SK-N-SH treated with all-trans-retinoic acid at 6 μM for 48 hours (cell line): ENCODE measurements at regions not wholly inside any gene's neighbourhood (a gene's known extent, or its start where the extent isn't known, plus 50 kb on each side); places are given as distances from the start of the nearest gene placed in this dataset.

Experiments used
- ATAC-seq: fragments of 200-7000 bp; cut with Tn5 transposase; 3 replicates; pipeline ENCODE4 v1.9.1; 2020; ENCODE audit warnings: mild to moderate bottlenecking, moderate library complexity
- BACH2 ChIP-seq: fragments of 250-450 bp; sonication (Bioruptor Pico); IDR thresholded peaks from 2 replicates; pipeline ENCODE4 v1.9.0; 2021; ENCODE audit warnings: mild to moderate bottlenecking, borderline replicate concordance
- CREB5 ChIP-seq: fragments of 250-450 bp; sonication (Bioruptor Pico); IDR thresholded peaks from 2 replicates; pipeline ENCODE4 v1.5.1; 2020; ENCODE audit warnings: low read depth, mild to moderate bottlenecking, moderate library complexity
- CSDC2 ChIP-seq: fragments of 250-450 bp; sonication (Bioruptor Pico); IDR thresholded peaks from 2 replicates; pipeline ENCODE4 v1.5.0; 2020; ENCODE audit warnings: mild to moderate bottlenecking, moderate library complexity
- CSRNP3 ChIP-seq: fragments of 250-450 bp; sonication (Bioruptor Pico); IDR thresholded peaks from 2 replicates; pipeline ENCODE4 v1.5.1; 2021; ENCODE audit warnings: mild to moderate bottlenecking, moderate library complexity
- ISL1 ChIP-seq: fragments of 250-450 bp; sonication (Bioruptor Pico); IDR thresholded peaks from 2 replicates; pipeline ENCODE4 v2.1.2; 2022; ENCODE audit warnings: mild to moderate bottlenecking, moderate library complexity
- OSR1 ChIP-seq: fragments of 250-450 bp; sonication (Bioruptor Pico); IDR thresholded peaks from 2 replicates; pipeline ENCODE4 v1.8.0; 2022; ENCODE audit warnings: moderate library complexity, mild to moderate bottlenecking, inconsistent platforms
- PATZ1 ChIP-seq: fragments of 250-450 bp; sonication (Bioruptor Pico); IDR thresholded peaks from 2 replicates; pipeline ENCODE4 v1.8.0; 2020; ENCODE audit warnings: mild to moderate bottlenecking, moderate library complexity, borderline replicate concordance
- POU6F1 ChIP-seq: fragments of 250-450 bp; sonication (Bioruptor Pico); IDR thresholded peaks from 2 replicates; pipeline ENCODE4 v1.8.0; 2021; ENCODE audit warnings: low read depth, mild to moderate bottlenecking, moderate library complexity, borderline replicate concordance
- SNAI2 ChIP-seq: fragments of 250-450 bp; sonication (Bioruptor Pico); IDR thresholded peaks from 2 replicates; pipeline ENCODE4 v1.5.0; 2020; ENCODE audit warnings: mild to moderate bottlenecking, moderate library complexity
- TOX ChIP-seq: fragments of 250-450 bp; sonication (Bioruptor Pico); IDR thresholded peaks from 2 replicates; pipeline ENCODE4 v1.8.0; 2021; ENCODE audit warnings: mild to moderate bottlenecking, moderate library complexity, borderline replicate concordance
- ZFP3 ChIP-seq: fragments of 250-450 bp; sonication (Bioruptor Pico); IDR thresholded peaks from 2 replicates; pipeline ENCODE4 v1.5.0; 2020; ENCODE audit warnings: mild to moderate bottlenecking, moderate library complexity
- ZNF70 ChIP-seq: fragments of 450-650 bp; formaldehyde crosslinking; IDR thresholded peaks from 2 replicates; pipeline ENCODE4 v1.5.0; 2020; ENCODE audit warnings: mild to moderate bottlenecking, moderate library complexity
- ZNF8 ChIP-seq: fragments of 450-650 bp; formaldehyde crosslinking; IDR thresholded peaks from 2 replicates; pipeline ENCODE4 v1.5.0; 2020; ENCODE audit warnings: mild to moderate bottlenecking, moderate library complexity
- TF ChIP-seq, protein P1 (sequence below): fragments of 250-450 bp; sonication (Bioruptor Pico); IDR thresholded peaks from 2 replicates; pipeline ENCODE4 v1.5.0; 2020; ENCODE audit warnings: mild to moderate bottlenecking, moderate library complexity

DNA sequence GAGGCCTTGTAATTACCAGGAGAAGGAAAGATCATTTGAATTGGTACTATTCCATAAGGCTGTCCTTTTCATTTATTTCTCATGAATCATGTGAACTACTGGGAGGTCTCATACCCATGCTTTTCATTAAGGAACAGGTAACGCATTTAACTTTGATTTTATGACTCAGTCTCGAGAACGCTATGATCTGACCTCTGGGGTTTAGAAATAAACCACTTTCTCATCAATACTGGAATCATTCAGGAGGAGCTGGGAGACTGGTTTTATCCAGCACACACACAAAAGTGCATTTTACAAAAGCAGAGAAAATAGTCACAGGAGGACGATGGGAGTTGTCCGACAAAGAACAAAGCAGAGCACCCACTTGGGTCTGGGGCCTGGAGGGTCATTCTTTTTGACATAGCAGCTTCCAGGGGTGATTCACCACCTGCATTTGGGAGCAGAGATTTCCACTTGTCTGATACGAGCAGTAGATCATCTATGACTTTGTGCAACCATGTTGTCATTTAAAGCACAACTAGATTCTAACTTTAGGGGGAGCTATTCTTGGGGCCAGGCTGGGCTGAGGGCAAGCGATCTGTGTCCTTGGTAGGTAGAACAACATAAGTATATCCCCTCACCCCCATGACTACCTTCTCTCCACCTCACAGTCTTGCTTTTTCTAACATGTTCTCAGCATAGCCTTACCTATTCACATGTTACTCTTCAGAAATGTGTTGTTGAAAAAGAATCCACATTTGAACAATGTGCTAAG is 95.9 kb upstream of the SCG2 start:
- ATAC-seq = peak; percentile 8; the same call in 2 of the 3 replicates
- TF ChIP-seq TOX (CRISPR knock-in tag) (no peak), CSRNP3 (CRISPR knock-in tag) (no peak), POU6F1 (CRISPR knock-in tag) (0 out of 2 replicates have a peak, but pooled peaks have one; percentile 16)

GRCh38 chr2:223697316-223697891 is 95.2 kb upstream of the SCG2 start:
- peak; percentile 73 for ATAC-seq

GRCh38 chr2:223696719-223697118 is 94.6 kb upstream of the SCG2 start:
- TF ChIP-seq, protein P1, sequence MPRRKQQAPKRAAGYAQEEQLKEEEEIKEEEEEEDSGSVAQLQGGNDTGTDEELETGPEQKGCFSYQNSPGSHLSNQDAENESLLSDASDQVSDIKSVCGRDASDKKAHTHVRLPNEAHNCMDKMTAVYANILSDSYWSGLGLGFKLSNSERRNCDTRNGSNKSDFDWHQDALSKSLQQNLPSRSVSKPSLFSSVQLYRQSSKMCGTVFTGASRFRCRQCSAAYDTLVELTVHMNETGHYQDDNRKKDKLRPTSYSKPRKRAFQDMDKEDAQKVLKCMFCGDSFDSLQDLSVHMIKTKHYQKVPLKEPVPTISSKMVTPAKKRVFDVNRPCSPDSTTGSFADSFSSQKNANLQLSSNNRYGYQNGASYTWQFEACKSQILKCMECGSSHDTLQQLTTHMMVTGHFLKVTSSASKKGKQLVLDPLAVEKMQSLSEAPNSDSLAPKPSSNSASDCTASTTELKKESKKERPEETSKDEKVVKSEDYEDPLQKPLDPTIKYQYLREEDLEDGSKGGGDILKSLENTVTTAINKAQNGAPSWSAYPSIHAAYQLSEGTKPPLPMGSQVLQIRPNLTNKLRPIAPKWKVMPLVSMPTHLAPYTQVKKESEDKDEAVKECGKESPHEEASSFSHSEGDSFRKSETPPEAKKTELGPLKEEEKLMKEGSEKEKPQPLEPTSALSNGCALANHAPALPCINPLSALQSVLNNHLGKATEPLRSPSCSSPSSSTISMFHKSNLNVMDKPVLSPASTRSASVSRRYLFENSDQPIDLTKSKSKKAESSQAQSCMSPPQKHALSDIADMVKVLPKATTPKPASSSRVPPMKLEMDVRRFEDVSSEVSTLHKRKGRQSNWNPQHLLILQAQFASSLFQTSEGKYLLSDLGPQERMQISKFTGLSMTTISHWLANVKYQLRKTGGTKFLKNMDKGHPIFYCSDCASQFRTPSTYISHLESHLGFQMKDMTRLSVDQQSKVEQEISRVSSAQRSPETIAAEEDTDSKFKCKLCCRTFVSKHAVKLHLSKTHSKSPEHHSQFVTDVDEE (CRISPR knock-in tag) = no peak
- TF ChIP-seq ZNF70 (CRISPR knock-in tag) (no peak), POU6F1 (CRISPR knock-in tag) (no peak; the same call in 1 of the 2 replicates), BACH2 (CRISPR knock-in tag) (no peak), ZNF8 (CRISPR knock-in tag) (no peak), CREB5 (no peak), ZFP3 (CRISPR knock-in tag) (peak; percentile 31; the same call in 1 of the 2 replicates)
- peak; percentile 72 for ATAC-seq

More at GRCh38 chr2:223697316-223697891, 95.2 kb upstream of the SCG2 start:
- 0 out of 2 replicates have a peak, but pooled peaks have one; percentile 56 for TF ChIP-seq CSDC2 (CRISPR knock-in tag)
- TF ChIP-seq PATZ1 (CRISPR knock-in tag) = no peak
- peak; percentile 17; the same call in 1 of the 2 replicates for TF ChIP-seq SNAI2 (CRISPR knock-in tag)
- TF ChIP-seq CSRNP3 (CRISPR knock-in tag) = 0 out of 2 replicates have a peak, but pooled peaks have one; percentile 43
- TF ChIP-seq ISL1 (CRISPR knock-in tag) = peak; percentile 88
- TF ChIP-seq CREB5 = peak; percentile 89
- no peak for TF ChIP-seq OSR1 (CRISPR knock-in tag)
